ENCODE measurements at regions not wholly inside any gene's neighbourhood (a gene's known extent, or its start where the extent isn't known, plus 50 kb on each side); places are given as distances from the start of the nearest gene placed in this dataset.

GRCh38 chr9:79913867-79914266 is 342.1 kb downstream of the TLE4 start:
- Histone ChIP-seq H3K27ac (ENCODE audit: low read depth, low read length) (no peak overlapping the region), H3K4me3 (ENCODE audit: low read length) (no peak overlapping the region), H3K9me2 (replicated peaks; ENCODE audit: control insufficient read depth, low read length) (no peaks in the 10 kb centered on the region), H3K4me2 (ENCODE audit: low read length) (no peak overlapping the region), H3K9me3 (ENCODE audit: control insufficient read depth, insufficient read depth, low read length) (no peaks in the 10 kb centered on the region), H3F3A (ENCODE audit: control insufficient read depth, insufficient read depth) (no peaks in the 10 kb centered on the region), H3K36me3 (ENCODE audit: control insufficient read depth, low read length) (no peaks in the 10 kb centered on the region), H3K4me1 (ENCODE audit: control insufficient read depth, low read length) (no peaks in the 10 kb centered on the region), H3K79me2 (ENCODE audit: control insufficient read depth, low read length) (no peaks in the 10 kb centered on the region), H3K27me3 (ENCODE audit: control insufficient read depth, low read length) (no peaks in the 10 kb centered on the region), H4K20me1 (ENCODE audit: control insufficient read depth, insufficient read depth, low read depth, low read length) (no peaks in the 10 kb centered on the region)
- TF ChIP-seq CTCF (IDR thresholded peaks at IDR 0.05; ENCODE audit: low read depth, low read length, poor library complexity, severe bottlenecking) (no peak), EZH2phosphoT487 (IDR thresholded peaks at IDR 0.05; ENCODE audit: borderline replicate concordance, low read length) (no peak)

- no peaks in the 10 kb centered on the region for H3K4me1 ChIP-seq (ENCODE audit: control insufficient read depth, low read length)
- TF ChIP-seq CTCF (IDR thresholded peaks at IDR 0.05; ENCODE audit: low read depth, low read length, poor library complexity, severe bottlenecking) (no peak), EZH2phosphoT487 (IDR thresholded peaks at IDR 0.05; ENCODE audit: borderline replicate concordance, low read length) (no peak)
- no peak overlapping the region for H3K4me3 ChIP-seq (ENCODE audit: low read length)
- H3K79me2 ChIP-seq (ENCODE audit: control insufficient read depth, low read length) = no peaks in the 10 kb centered on the region
- H3K9me3 ChIP-seq (ENCODE audit: control insufficient read depth, insufficient read depth, low read length) = no peaks in the 10 kb centered on the region
- no peak overlapping the region for H3K4me2 ChIP-seq (ENCODE audit: low read length)
- H3K27ac ChIP-seq (ENCODE audit: low read depth, low read length) = no peak overlapping the region
- H4K20me1 ChIP-seq (ENCODE audit: control insufficient read depth, insufficient read depth, low read depth, low read length) = no peaks in the 10 kb centered on the region
- no peaks in the 10 kb centered on the region for H3K27me3 ChIP-seq (ENCODE audit: control insufficient read depth, low read length)
- no peaks in the 10 kb centered on the region for H3K9me2 ChIP-seq (replicated peaks; ENCODE audit: control insufficient read depth, low read length)
- H3F3A ChIP-seq (ENCODE audit: control insufficient read depth, insufficient read depth) = no peaks in the 10 kb centered on the region
- H3K36me3 ChIP-seq (ENCODE audit: control insufficient read depth, low read length) = no peaks in the 10 kb centered on the region
Measured at GRCh38 chr9:79912318-79913070, 340.7 kb downstream of the TLE4 start.

GRCh38 chr9:79911724-79912123 is 340.0 kb downstream of the TLE4 start:
- no peaks in the 10 kb centered on the region for H3K9me3 ChIP-seq (ENCODE audit: control insufficient read depth, insufficient read depth, low read length)
- no peak overlapping the region for H3K4me3 ChIP-seq (ENCODE audit: low read length)
- H4K20me1 ChIP-seq (ENCODE audit: control insufficient read depth, insufficient read depth, low read depth, low read length) = no peaks in the 10 kb centered on the region

More at GRCh38 chr9:79911724-79912123, 340.0 kb downstream of the TLE4 start:
- no peaks in the 10 kb centered on the region for H3K4me1 ChIP-seq (ENCODE audit: control insufficient read depth, low read length)
- no peaks in the 10 kb centered on the region for H3K27me3 ChIP-seq (ENCODE audit: control insufficient read depth, low read length)
- H3F3A ChIP-seq (ENCODE audit: control insufficient read depth, insufficient read depth) = no peaks in the 10 kb centered on the region
- no peak overlapping the region for H3K27ac ChIP-seq (ENCODE audit: low read depth, low read length)
- TF ChIP-seq CTCF (IDR thresholded peaks at IDR 0.05; ENCODE audit: low read depth, low read length, poor library complexity, severe bottlenecking) = no peak
- no peak for TF ChIP-seq EZH2phosphoT487 (IDR thresholded peaks at IDR 0.05; ENCODE audit: borderline replicate concordance, low read length)
- H3K9me2 ChIP-seq (replicated peaks; ENCODE audit: control insufficient read depth, low read length) = no peaks in the 10 kb centered on the region
- H3K36me3 ChIP-seq (ENCODE audit: control insufficient read depth, low read length) = no peaks in the 10 kb centered on the region
- no peak overlapping the region for H3K4me2 ChIP-seq (ENCODE audit: low read length)
- H3K79me2 ChIP-seq (ENCODE audit: control insufficient read depth, low read length) = no peaks in the 10 kb centered on the region
